ENCODE measurements at regions not wholly inside any gene's neighbourhood (a gene's known extent, or its start where the extent isn't known, plus 50 kb on each side); places are given as distances from the start of the nearest gene placed in this dataset.

DNA sequence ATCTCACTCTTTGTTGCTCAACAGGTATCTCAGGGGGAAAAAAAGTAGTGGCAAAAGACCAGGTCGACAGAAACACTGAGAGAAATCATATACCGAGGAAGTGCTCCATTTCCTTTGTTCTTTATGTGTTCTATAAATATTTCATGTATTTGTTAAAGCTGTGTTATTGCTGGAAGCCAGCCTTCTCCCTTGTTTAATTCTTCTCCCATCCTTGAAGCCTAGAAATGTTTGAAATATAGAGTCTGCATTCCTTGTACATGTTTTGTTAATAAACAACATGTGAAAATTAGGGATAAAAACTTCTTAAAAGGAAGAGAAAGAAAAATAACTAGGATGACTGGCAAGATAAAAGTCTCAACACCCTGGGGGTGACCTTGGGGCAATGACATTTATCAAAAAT, 186.2 kb downstream of the ANKRD50 start:
- H3K27ac Mint-ChIP-seq: no peak overlapping the region
- H3K9me3 Mint-ChIP-seq: peaks cover 11% of the 10 kb centered on the region

DNA sequence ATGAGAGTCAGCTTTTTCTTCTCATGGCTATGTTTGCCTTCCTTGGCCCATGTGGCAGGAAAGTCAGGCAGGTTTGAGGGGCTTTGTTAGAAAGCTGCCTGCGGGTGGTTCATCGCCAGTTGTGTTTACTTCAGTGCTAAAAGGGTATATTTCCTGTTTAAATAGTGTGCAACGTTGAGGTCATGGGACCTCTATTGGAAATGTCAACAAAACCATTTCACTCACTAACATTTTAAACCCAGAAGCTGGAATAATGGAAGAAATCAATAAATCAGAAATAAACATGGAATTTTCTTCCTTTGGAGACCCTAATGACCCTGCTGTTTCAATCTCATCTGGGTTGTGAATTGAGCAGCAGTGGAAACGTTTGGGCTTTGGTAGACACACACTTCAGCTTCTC, 185.8 kb downstream of the ANKRD50 start:
- Mint-ChIP-seq H3K9me3 (peaks cover 11% of the 10 kb centered on the region), H3K36me3 (no peaks in the 10 kb centered on the region), H3K27me3 (no peaks in the 10 kb centered on the region), H3K27ac (no peak overlapping the region), H3K4me3 (no peak overlapping the region), H3K4me1 (ENCODE audit: unreplicated experiment) (peaks cover 25% of the 10 kb centered on the region)
- TF ChIP-seq CTCF (conservative IDR thresholded peaks at IDR 0.05): no peak
- no peak for DNase-seq (ENCODE audit: extremely low spot score, unreplicated experiment)

More for the DNA sequence above, 186.2 kb downstream of the ANKRD50 start:
- TF ChIP-seq CTCF (conservative IDR thresholded peaks at IDR 0.05): no peak
- Mint-ChIP-seq H3K4me3 (no peak overlapping the region), H3K27me3 (no peaks in the 10 kb centered on the region), H3K36me3 (no peaks in the 10 kb centered on the region), H3K4me1 (ENCODE audit: unreplicated experiment) (peaks cover 25% of the 10 kb centered on the region)
- no peak for DNase-seq (ENCODE audit: extremely low spot score, unreplicated experiment)

- Mint-ChIP-seq H3K4me1 (ENCODE audit: unreplicated experiment) (peaks cover 25% of the 10 kb centered on the region), H3K36me3 (no peaks in the 10 kb centered on the region), H3K9me3 (peaks cover 11% of the 10 kb centered on the region), H3K27ac (no peak overlapping the region), H3K4me3 (no peak overlapping the region), H3K27me3 (no peaks in the 10 kb centered on the region)
- no peak for DNase-seq (ENCODE audit: extremely low spot score, unreplicated experiment)
- TF ChIP-seq CTCF (conservative IDR thresholded peaks at IDR 0.05): no peak
Measured at GRCh38 chr4:124527364-124527763, 185.2 kb downstream of the ANKRD50 start.

- Mint-ChIP-seq H3K36me3 (no peaks in the 10 kb centered on the region), H3K27ac (no peak overlapping the region), H3K4me1 (ENCODE audit: unreplicated experiment) (peaks cover 21% of the 10 kb centered on the region), H3K9me3 (peaks cover 11% of the 10 kb centered on the region), H3K4me3 (no peak overlapping the region), H3K27me3 (no peaks in the 10 kb centered on the region)
- DNase-seq (ENCODE audit: extremely low spot score, unreplicated experiment): no peak
- TF ChIP-seq CTCF (conservative IDR thresholded peaks at IDR 0.05): no peak
Measured at GRCh38 chr4:124529131-124529530, 183.4 kb downstream of the ANKRD50 start.

- Mint-ChIP-seq H3K36me3 (no peaks in the 10 kb centered on the region), H3K9me3 (peaks cover 6% of the 10 kb centered on the region), H3K4me3 (no peak overlapping the region), H3K27me3 (no peaks in the 10 kb centered on the region), H3K4me1 (ENCODE audit: unreplicated experiment) (peaks cover 27% of the 10 kb centered on the region), H3K27ac (no peak overlapping the region)
- no peak for TF ChIP-seq CTCF (conservative IDR thresholded peaks at IDR 0.05)
- DNase-seq (ENCODE audit: extremely low spot score, unreplicated experiment): no peak
Measured at GRCh38 chr4:124530464-124531077, 182.0 kb downstream of the ANKRD50 start.

- no peak for TF ChIP-seq CTCF (conservative IDR thresholded peaks at IDR 0.05)
- Mint-ChIP-seq H3K4me3 (no peak overlapping the region), H3K9me3 (peaks cover 6% of the 10 kb centered on the region), H3K27ac (no peak overlapping the region), H3K4me1 (ENCODE audit: unreplicated experiment) (peaks cover 14% of the 10 kb centered on the region), H3K36me3 (no peaks in the 10 kb centered on the region), H3K27me3 (no peaks in the 10 kb centered on the region)
- DNase-seq (ENCODE audit: extremely low spot score, unreplicated experiment): no peak
Measured at GRCh38 chr4:124534131-124534530, 178.4 kb downstream of the ANKRD50 start.
